Psoas muscle (tissue), 7 donors: ENCODE measurements at regions not wholly inside any gene's neighbourhood (a gene's known extent, or its start where the extent isn't known, plus 50 kb on each side); places are given as distances from the start of the nearest gene placed in this dataset.

Experiments used
- ATAC-seq, 4 donors: fragments of 200-7000 bp; cut with Tn5 transposase; one replicate each; pipeline ENCODE4 v1.9.1; 2020; ENCODE audit warnings: moderate library complexity in 3 of 4, mild to moderate bottlenecking in 2 of 4
- DNase-seq, 2 donors: peaks; one replicate each; pipeline ENCODE4 v3.0.0-alpha.2; 2020
- H3K27ac ChIP-seq: fragments of 200-600 bp; one replicate; pipeline ENCODE4 v1.8.0; 2022
- H3K27me3 ChIP-seq, 3 donors: fragments of 200-600 bp in 1 of 3; one replicate each; pipeline versions ENCODE4 v1.6.1 to v1.8.0; 2013 to 2022; ENCODE audit warnings: low read length in 2 of 3, mild to moderate bottlenecking in 2 of 3, moderate library complexity in 1 of 3; ENCODE audit not compliant: insufficient read depth in 3 of 3
- H3K36me3 ChIP-seq, 2 donors: fragments of 200-600 bp in 1 of 2; one replicate each; pipeline versions ENCODE4 v1.6.1 to v1.8.0; 2013 to 2022; ENCODE audit warnings: low read depth in 1 of 2, mild to moderate bottlenecking in 1 of 2, moderate library complexity in 1 of 2; ENCODE audit not compliant: insufficient read depth in 1 of 2
- H3K4me1 ChIP-seq: fragments of 200-600 bp; one replicate; pipeline ENCODE4 v1.8.0; 2022
- H3K4me3 ChIP-seq: fragments of 200-600 bp; one replicate; pipeline ENCODE4 v1.8.0; 2022; ENCODE audit warnings: mild to moderate bottlenecking
- H3K9me3 ChIP-seq: fragments of 200-600 bp; one replicate; pipeline ENCODE4 v1.8.0; 2022
- CTCF ChIP-seq: fragments of 200-600 bp; IDR thresholded peaks from one replicate; pipeline ENCODE4 v1.8.0; 2022; ENCODE audit warnings: antibody characterized with exemption
- WGBS, 3 donors: extraction: QIAGEN DNeasy Blood & Tissue Kit; methylation state at CpG; one replicate each; pipeline versions ENCODE4 v1.1.6 to v1.1.7; 2013; 5-methylcytosine and 5-hydroxymethylcytosine counted together
- intact Hi-C, 2 donors: fragments of 100-400 bp; cut with DNase I; formaldehyde crosslinking; loops; one replicate each; pipeline versions ENCODE4 v1.11.0 to v1.14.2; 2022
- donor health status: healthy with polysubstance abuse.
- donor health status: DM: no; HTN: no; CAD: no; lungs with moderate emphysema.
- donor health status: Bipolar disorder and iron deficiency.
- donor health status: healthy.
- donor health status: DM: yes; HTN: yes; CAD: no.
- donor health status: DM: no; HTN: no; CAD: no.
- donor health status: DM: yes; HTN: yes; CAD: no.

- ATAC-seq: peak in 3 of 4 donors; percentile 57 to 70 (median 70)
- Histone ChIP-seq H3K27ac (no peak overlapping the region), H3K27me3 (no peaks in the 10 kb centered on the region), H3K36me3 (no peaks in the 10 kb centered on the region), H3K4me1 (peaks cover 11% of the 10 kb centered on the region), H3K9me3 (no peaks in the 10 kb centered on the region), H3K4me3 (no peak overlapping the region)
- DNase-seq: peak in 1 of 2 donors; percentile 18
- no peak for TF ChIP-seq CTCF
- intact Hi-C loops: no loop called here
- WGBS, 3 donors: 8 to 12% (median 11%) methylated on average over 4 of the region's 4 CpGs
Measured at GRCh38 chr2:65922794-65923193, 490.4 kb upstream of the SPRED2 start.

- no peaks in the 10 kb centered on the region for H3K9me3 ChIP-seq
- H3K4me3 ChIP-seq: no peak overlapping the region
- no peak for ATAC-seq
- H3K36me3 ChIP-seq: no peaks in the 10 kb centered on the region
- no peak for TF ChIP-seq CTCF
- intact Hi-C loops: no loop called here
- H3K27ac ChIP-seq: no peak overlapping the region
- no peak for DNase-seq
- H3K27me3 ChIP-seq: no peaks in the 10 kb centered on the region
- WGBS, 3 donors: 60 to 74% (median 63%) methylated on average over 4 of the region's 4 CpGs
- peaks cover 11% of the 10 kb centered on the region for H3K4me1 ChIP-seq
Measured at GRCh38 chr2:65922030-65922429, 489.6 kb upstream of the SPRED2 start.

- no peak for TF ChIP-seq CTCF
- no peak overlapping the region for H3K4me3 ChIP-seq
- peaks cover 11% of the 10 kb centered on the region for H3K4me1 ChIP-seq
- ATAC-seq (no peak), DNase-seq (no peak)
- intact Hi-C loops: no loop called here
- H3K9me3 ChIP-seq: no peaks in the 10 kb centered on the region
- no peaks in the 10 kb centered on the region for H3K27me3 ChIP-seq
- H3K27ac ChIP-seq: no peak overlapping the region
- H3K36me3 ChIP-seq: no peaks in the 10 kb centered on the region
Measured at GRCh38 chr2:65921116-65921515, 488.7 kb upstream of the SPRED2 start.

GRCh38 chr2:65920659-65921058 lies 488.3 kb upstream of the SPRED2 start:
- WGBS, 3 donors: 96 to 98% (median 97%) methylated on average over 6 of the region's 6 CpGs
- H3K4me3 ChIP-seq: no peak overlapping the region

More at GRCh38 chr2:65920659-65921058, 488.3 kb upstream of the SPRED2 start:
- ATAC-seq: no peak
- H3K27ac ChIP-seq: no peak overlapping the region
- H3K4me1 ChIP-seq: peaks cover 11% of the 10 kb centered on the region
- no peaks in the 10 kb centered on the region for H3K9me3 ChIP-seq
- no peaks in the 10 kb centered on the region for H3K36me3 ChIP-seq
- no peak for DNase-seq
- TF ChIP-seq CTCF: no peak
- intact Hi-C loops: no loop called here
- H3K27me3 ChIP-seq: no peaks in the 10 kb centered on the region
